Activated naive CD8-positive, alpha-beta T cell treated with anti-CD3 and anti-CD28 coated beads, Interleukin-2, amount 10 ng/mL, durations not matched to agents 7 days and 5 days (primary cell): ENCODE measurements at regions not wholly inside any gene's neighbourhood (a gene's known extent, or its start where the extent isn't known, plus 50 kb on each side); places are given as distances from the start of the nearest gene placed in this dataset.

ENCODE experiments used
- ATAC-seq: fragments of 150-1000 bp; cut with Tn5 transposase; one replicate; pipeline ENCODE4 v1.10.0; 2021; ENCODE audit warnings: low read depth, moderate library complexity
- POLR2A ChIA-PET: fragments of 350-600 bp; sonication (Branson Sonifier 250); formaldehyde crosslinking; loops from one replicate; lab custom pipeline; 2021; ENCODE audit warnings: antibody characterized with exemption; lab: Charles Lee
- DNase-seq: peaks from one replicate; pipeline ENCODE4 v3.0.0; 2021
- H3K27ac Mint-ChIP-seq: one replicate; pipeline ENCODE4 v1.8.0; 2022; ENCODE audit warnings: mild to moderate bottlenecking, mixed read lengths
- H3K27me3 Mint-ChIP-seq: one replicate; pipeline ENCODE4 v1.8.0; 2022; ENCODE audit warnings: mild to moderate bottlenecking, moderate library complexity, mixed read lengths
- H3K36me3 Mint-ChIP-seq: one replicate; pipeline ENCODE4 v1.8.0; 2021; ENCODE audit warnings: mild to moderate bottlenecking, mixed read lengths
- H3K4me1 Mint-ChIP-seq: one replicate; pipeline ENCODE4 v1.8.0; 2021; ENCODE audit warnings: mixed read lengths
- H3K4me3 Mint-ChIP-seq: one replicate; pipeline ENCODE4 v1.8.0; 2022; ENCODE audit warnings: mild to moderate bottlenecking, moderate library complexity, mixed read lengths
- H3K9me3 Mint-ChIP-seq: one replicate; pipeline ENCODE4 v1.8.0; 2021; ENCODE audit warnings: mixed read lengths

DNA sequence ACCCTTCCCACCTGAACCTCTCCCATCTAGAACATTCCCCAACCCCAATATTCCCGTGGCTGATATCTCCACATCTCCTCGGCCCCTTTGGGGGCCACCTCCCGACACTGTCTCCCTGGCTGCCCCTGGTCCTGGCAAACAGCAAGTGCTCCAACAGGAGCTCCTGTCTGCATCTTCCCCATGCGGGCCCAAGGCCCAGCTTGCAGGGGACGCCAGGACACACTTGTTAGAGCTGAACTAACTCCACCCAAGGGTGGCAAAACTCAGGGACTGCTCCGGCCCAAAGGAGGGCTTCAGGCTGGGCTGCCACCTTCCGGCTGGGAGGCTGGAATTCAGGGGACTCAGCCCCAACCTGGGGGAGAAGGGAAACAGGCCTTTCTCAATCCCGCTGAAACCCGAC lies 106.6 kb downstream of the NCOR2 start:
- no peak overlapping the region for H3K4me3 Mint-ChIP-seq

GRCh38 chr12:124459852-124460645 lies 107.4 kb downstream of the NCOR2 start:
- H3K27ac Mint-ChIP-seq = peak overlapping the region; percentile 57
- peaks cover 37% of the 10 kb centered on the region for H3K4me1 Mint-ChIP-seq
- ATAC-seq (no peak), DNase-seq (no peak)
- no peak overlapping the region for H3K4me3 Mint-ChIP-seq
- no peaks in the 10 kb centered on the region for H3K27me3 Mint-ChIP-seq
- peaks cover 6% of the 10 kb centered on the region for H3K9me3 Mint-ChIP-seq
- H3K36me3 Mint-ChIP-seq = peaks cover 31% of the 10 kb centered on the region
- POLR2A ChIA-PET = no interaction called here

More for the DNA sequence above, 106.6 kb downstream of the NCOR2 start:
- Mint-ChIP-seq H3K4me1 (peaks cover 39% of the 10 kb centered on the region), H3K27me3 (no peaks in the 10 kb centered on the region), H3K27ac (no peak overlapping the region), H3K36me3 (peaks cover 35% of the 10 kb centered on the region), H3K9me3 (peaks cover 6% of the 10 kb centered on the region)
- POLR2A ChIA-PET = no interaction called here
- ATAC-seq (no peak), DNase-seq (no peak)

DNA sequence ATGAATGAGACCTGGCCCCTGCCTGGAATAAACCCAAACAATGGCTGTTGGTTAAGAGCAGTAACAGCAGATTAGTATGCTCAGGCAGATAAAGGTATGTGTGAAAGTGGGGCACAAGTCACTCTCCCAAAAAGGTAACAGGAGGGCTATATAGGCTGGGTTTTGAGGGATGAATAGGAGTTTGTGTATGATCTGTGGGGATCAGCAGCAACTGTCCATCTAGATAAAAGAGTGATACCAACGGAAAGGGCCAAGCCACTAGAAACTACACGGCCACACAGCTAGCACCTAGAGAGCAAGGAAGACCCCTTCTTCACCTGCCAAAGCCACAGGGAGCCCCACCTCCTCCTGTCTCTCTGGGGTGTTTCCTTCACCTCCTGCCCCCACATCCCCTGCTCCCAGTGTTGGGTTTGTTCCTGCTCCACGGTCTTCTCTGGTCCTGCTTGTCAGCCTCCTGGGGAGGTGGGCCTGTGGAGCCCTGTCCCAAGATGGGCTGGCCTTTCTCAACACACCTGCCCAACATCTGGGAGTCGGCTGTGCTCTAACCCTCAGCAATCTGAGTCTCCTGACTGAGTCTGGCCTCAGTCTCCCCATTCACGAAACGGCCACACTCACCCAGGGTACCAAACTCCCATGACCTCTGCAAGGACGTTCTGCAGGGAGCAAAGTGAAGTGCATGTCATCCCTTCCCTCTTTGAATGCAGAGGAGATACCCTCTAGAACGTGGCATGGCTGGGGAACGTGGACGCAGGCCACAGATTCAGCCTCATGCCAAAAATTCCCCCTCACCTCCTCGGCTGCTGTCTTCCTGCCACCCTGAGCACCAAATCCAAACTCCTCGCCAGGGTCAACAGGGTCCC lies 108.2 kb downstream of the NCOR2 start:
- H3K4me3 Mint-ChIP-seq = no peak overlapping the region
- H3K27ac Mint-ChIP-seq = no peak overlapping the region
- DNase-seq (no peak), ATAC-seq (no peak)
- peaks cover 37% of the 10 kb centered on the region for H3K4me1 Mint-ChIP-seq
- POLR2A ChIA-PET = no interaction called here
- H3K9me3 Mint-ChIP-seq = no peaks in the 10 kb centered on the region
- peaks cover 26% of the 10 kb centered on the region for H3K36me3 Mint-ChIP-seq
- no peaks in the 10 kb centered on the region for H3K27me3 Mint-ChIP-seq

GRCh38 chr12:124458220-124458991 lies 109.0 kb downstream of the NCOR2 start:
- ATAC-seq (no peak), DNase-seq (no peak)
- Mint-ChIP-seq H3K4me1 (peaks cover 39% of the 10 kb centered on the region), H3K4me3 (peak overlapping the region; percentile 8), H3K36me3 (peaks cover 22% of the 10 kb centered on the region), H3K27ac (peak overlapping the region; percentile 61), H3K9me3 (no peaks in the 10 kb centered on the region), H3K27me3 (no peaks in the 10 kb centered on the region)
- POLR2A ChIA-PET = no interaction called here

DNA sequence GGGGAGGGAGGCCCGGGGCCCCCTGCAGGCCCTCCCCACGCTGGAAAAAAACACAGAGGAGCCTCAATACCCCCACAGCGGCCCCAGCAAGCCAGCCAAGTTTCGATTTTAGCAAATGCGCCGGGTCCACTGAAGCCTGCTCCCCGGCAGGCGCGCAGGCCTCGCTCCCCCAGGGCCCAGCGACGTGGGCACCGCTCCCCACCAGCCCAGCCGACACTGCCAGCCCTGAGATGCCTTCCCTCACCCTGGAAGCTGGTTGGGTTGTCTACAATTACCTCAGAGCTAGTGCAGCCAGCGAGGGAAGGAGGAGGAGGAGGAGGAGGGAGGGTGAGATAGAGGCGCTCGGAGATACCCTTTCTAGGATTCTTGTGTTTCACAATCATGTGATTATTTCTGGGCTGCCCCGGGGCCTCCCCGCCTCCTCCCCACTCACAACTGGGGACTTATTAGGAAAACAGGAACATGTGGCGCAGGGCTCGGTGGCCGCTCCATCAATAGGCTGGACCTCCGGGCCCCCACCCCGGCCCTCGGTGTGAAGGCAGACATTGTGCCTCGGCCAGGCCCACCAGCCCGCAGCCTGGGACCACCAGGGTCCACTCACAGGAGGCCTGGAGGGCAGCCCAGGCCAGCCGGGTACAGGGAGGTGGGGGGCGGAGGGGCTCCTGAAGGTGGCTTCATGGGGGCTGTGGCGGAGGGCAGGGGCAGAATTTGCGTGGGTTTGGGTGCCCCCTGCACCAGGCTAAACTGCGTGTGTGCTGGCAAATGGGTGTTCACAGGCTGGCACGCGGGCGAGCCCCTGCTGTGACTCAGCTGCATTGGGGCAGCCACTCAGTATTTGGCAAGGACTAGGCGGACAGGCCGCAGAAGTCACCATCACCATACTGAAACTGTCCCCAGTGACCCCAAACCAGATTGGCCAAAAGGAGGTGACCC lies 109.9 kb downstream of the NCOR2 start:
- H3K36me3 Mint-ChIP-seq = peaks cover 22% of the 10 kb centered on the region
- ATAC-seq = peak; percentile 37
- DNase-seq = peak; percentile 70
- no peaks in the 10 kb centered on the region for H3K9me3 Mint-ChIP-seq
- POLR2A ChIA-PET = interaction anchor here (3.2 kb wide), 1 partner anchor 8 kb away, joined by 36 read pairs; no protein-coding TSS in a partner anchor
- no peaks in the 10 kb centered on the region for H3K27me3 Mint-ChIP-seq
- H3K4me1 Mint-ChIP-seq = peaks cover 42% of the 10 kb centered on the region
- peak overlapping the region; percentile 83 for H3K4me3 Mint-ChIP-seq
- peak overlapping the region; percentile 86 for H3K27ac Mint-ChIP-seq

DNA sequence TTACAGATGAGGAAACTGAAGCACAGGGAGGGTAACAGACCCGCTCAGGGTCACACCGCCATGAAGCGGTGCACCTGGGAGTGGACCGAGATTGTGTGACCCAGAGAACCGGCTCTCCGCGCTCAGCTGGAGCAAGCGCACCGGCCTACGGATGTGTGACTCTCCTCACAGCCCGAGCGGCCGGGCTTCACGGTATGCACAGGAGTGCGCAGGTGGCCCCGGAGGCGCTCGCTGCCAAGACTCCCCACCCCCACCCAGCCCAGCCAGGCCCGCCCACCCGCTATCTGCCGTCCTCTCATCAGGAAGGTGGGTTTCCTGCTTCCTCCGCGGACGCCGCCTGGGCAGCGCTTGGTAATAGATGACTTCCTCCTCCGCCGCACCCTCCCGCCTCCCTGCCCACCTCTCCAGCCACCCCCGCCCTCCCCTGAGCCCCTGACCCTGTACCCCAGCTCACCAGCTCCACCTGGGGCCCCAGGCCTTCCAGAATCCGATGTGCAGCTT lies 110.7 kb downstream of the NCOR2 start:
- no peaks in the 10 kb centered on the region for H3K27me3 Mint-ChIP-seq
- H3K36me3 Mint-ChIP-seq = peaks cover 19% of the 10 kb centered on the region
- POLR2A ChIA-PET = interaction anchor here (1.2 to 3.2 kb wide), 2 partner anchors 9 to 24 kb away, joined by 3 to 36 read pairs; no protein-coding TSS in a partner anchor
- peak overlapping the region; percentile 86 for H3K27ac Mint-ChIP-seq
- ATAC-seq (peak; percentile 21), DNase-seq (peak; percentile 67)
- H3K9me3 Mint-ChIP-seq = no peaks in the 10 kb centered on the region
- H3K4me1 Mint-ChIP-seq = peaks cover 36% of the 10 kb centered on the region
- H3K4me3 Mint-ChIP-seq = peak overlapping the region; percentile 83

- Mint-ChIP-seq H3K4me3 (peak overlapping the region; percentile 83), H3K9me3 (no peaks in the 10 kb centered on the region), H3K36me3 (peaks cover 19% of the 10 kb centered on the region), H3K27me3 (no peaks in the 10 kb centered on the region), H3K27ac (peak overlapping the region; percentile 51), H3K4me1 (peaks cover 39% of the 10 kb centered on the region)
- DNase-seq (no peak), ATAC-seq (no peak)
- POLR2A ChIA-PET = interaction anchor here (1.2 to 3.2 kb wide), 2 partner anchors 9 to 24 kb away, joined by 3 to 36 read pairs; no protein-coding TSS in a partner anchor
These were observed 111.2 kb downstream of the NCOR2 start for GRCh38 chr12:124456133-124456651.

GRCh38 chr12:124455336-124455735 lies 112.1 kb downstream of the NCOR2 start:
- ATAC-seq (no peak), DNase-seq (no peak)
- Mint-ChIP-seq H3K27ac (no peak overlapping the region), H3K27me3 (no peaks in the 10 kb centered on the region), H3K36me3 (peaks cover 19% of the 10 kb centered on the region), H3K9me3 (no peaks in the 10 kb centered on the region), H3K4me1 (peaks cover 45% of the 10 kb centered on the region), H3K4me3 (peak overlapping the region; percentile 62)
- POLR2A ChIA-PET = interaction anchor here (1.5 to 3.2 kb wide), 2 partner anchors 10 to 22 kb away, joined by 3 to 36 read pairs; no protein-coding TSS in a partner anchor

GRCh38 chr12:124454735-124455134 lies 112.7 kb downstream of the NCOR2 start:
- Mint-ChIP-seq H3K4me3 (peak overlapping the region; percentile 62), H3K27ac (peak overlapping the region; percentile 67)
- no peak for ATAC-seq

DNA sequence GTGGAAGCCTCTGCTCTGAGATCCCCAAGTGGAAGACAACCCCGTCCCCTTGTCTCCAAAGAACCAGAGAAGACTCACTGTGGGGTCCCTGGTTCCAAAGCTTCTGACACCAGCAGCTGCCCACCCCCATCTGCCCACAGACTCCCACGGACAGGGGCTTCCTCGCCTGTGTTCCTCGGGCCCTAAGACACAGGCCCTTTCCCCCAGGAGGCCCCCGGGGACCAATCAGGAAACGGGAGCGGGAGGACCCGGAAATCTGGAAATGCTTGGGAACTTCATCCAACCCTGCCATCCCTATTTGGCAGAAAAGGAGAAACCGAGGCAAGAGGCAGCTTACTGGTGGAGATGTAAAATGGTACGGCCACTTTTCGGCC lies 113.1 kb downstream of the NCOR2 start:
- Mint-ChIP-seq H3K9me3 (no peaks in the 10 kb centered on the region), H3K36me3 (peaks cover 11% of the 10 kb centered on the region), H3K4me3 (peak overlapping the region; percentile 66), H3K4me1 (peaks cover 42% of the 10 kb centered on the region), H3K27me3 (no peaks in the 10 kb centered on the region), H3K27ac (peak overlapping the region; percentile 91)
- no peak for ATAC-seq
- DNase-seq = no peak
- POLR2A ChIA-PET = interaction anchor here (1.5 to 2.1 kb wide), 3 partner anchors 11 to 26 kb away, joined by 3 to 32 read pairs (median 4); no protein-coding TSS in a partner anchor

More at GRCh38 chr12:124454735-124455134, 112.7 kb downstream of the NCOR2 start:
- Mint-ChIP-seq H3K4me1 (peaks cover 42% of the 10 kb centered on the region), H3K36me3 (peaks cover 15% of the 10 kb centered on the region), H3K27me3 (no peaks in the 10 kb centered on the region), H3K9me3 (no peaks in the 10 kb centered on the region)
- POLR2A ChIA-PET = interaction anchor here (1.5 to 3.2 kb wide), 3 partner anchors 10 to 23 kb away, joined by 3 to 36 read pairs (median 32); no protein-coding TSS in a partner anchor
- no peak for DNase-seq
